Neural cell (in vitro differentiated cells): ENCODE measurements at regions not wholly inside any gene's neighbourhood (a gene's known extent, or its start where the extent isn't known, plus 50 kb on each side); places are given as distances from the start of the nearest gene placed in this dataset.

Source experiments
- H2AFZ ChIP-seq: fragments of 200-600, 300-800 bp; sonication (generic), shearing (Covaris generic); 2 replicates; pipeline ENCODE4 v1.6.0; 2014; ENCODE audit warnings: low read depth, mild to moderate bottlenecking, antibody characterized with exemption, low read length, moderate library complexity
- H3F3A ChIP-seq: fragments of 200-600 bp; shearing (Covaris generic); 2 replicates; pipeline ENCODE4 v1.6.1; 2016; ENCODE audit warnings: mild to moderate bottlenecking, moderate library complexity, mixed read lengths, antibody characterized with exemption, low read length; ENCODE audit not compliant: insufficient read depth, poor library complexity, severe bottlenecking
- H3K27ac ChIP-seq: fragments of 200-600, 300-800 bp; sonication (generic), shearing (Covaris generic); 2 replicates; pipeline ENCODE4 v1.5.1; 2014; ENCODE audit warnings: mild to moderate bottlenecking, low read length, moderate library complexity
- H3K27me3 ChIP-seq: fragments of 300-800, 200-600 bp; sonication (generic), shearing (Covaris generic); 2 replicates; pipeline ENCODE4 v1.6.0; 2014; ENCODE audit warnings: mild to moderate bottlenecking, low read depth, low read length, moderate library complexity; ENCODE audit not compliant: insufficient read depth
- H3K36me3 ChIP-seq: fragments of 300-800, 200-600 bp; sonication (generic), shearing (Covaris generic); 2 replicates; pipeline ENCODE4 v1.5.1; 2014; ENCODE audit warnings: mild to moderate bottlenecking, antibody characterized with exemption, low read length, moderate library complexity; ENCODE audit not compliant: insufficient read depth
- H3K4me2 ChIP-seq: fragments of 300-800, 200-600 bp; sonication (generic), shearing (Covaris generic); 2 replicates; pipeline ENCODE4 v1.6.0; 2014; ENCODE audit warnings: mild to moderate bottlenecking, low read length
- H3K4me3 ChIP-seq: fragments of 300-800, 200-600 bp; sonication (generic), shearing (Covaris generic); 2 replicates; pipeline ENCODE4 v1.5.1; 2014; ENCODE audit warnings: mild to moderate bottlenecking, low read length, moderate library complexity
- H3K79me2 ChIP-seq: fragments of 200-600 bp; shearing (Covaris generic); replicated peaks from 2 replicates; pipeline ENCODE4 v1.6.0; 2014; ENCODE audit warnings: mild to moderate bottlenecking, low read length, moderate library complexity; ENCODE audit not compliant: insufficient read depth
- H3K9ac ChIP-seq: fragments of 300-800, 200-600 bp; sonication (generic), shearing (Covaris generic); 2 replicates; pipeline ENCODE4 v1.6.1; 2016; ENCODE audit warnings: mild to moderate bottlenecking, low read length, mixed read lengths
- H3K9me2 ChIP-seq: fragments of 200-600 bp; shearing (Covaris generic); 2 replicates; pipeline ENCODE4 v1.6.1; 2016; ENCODE audit warnings: mild to moderate bottlenecking, low read length, mixed read lengths; ENCODE audit not compliant: insufficient read depth
- H3K9me3 ChIP-seq: fragments of 200-600, 300-800 bp; sonication (generic), shearing (Covaris generic); 2 replicates; pipeline ENCODE4 v1.6.1; 2016; ENCODE audit warnings: mild to moderate bottlenecking, mixed run types, low read length, moderate library complexity, mixed read lengths
- H4K20me1 ChIP-seq: fragments of 200-600 bp; shearing (Covaris generic); 2 replicates; pipeline ENCODE4 v1.6.1; 2016; ENCODE audit warnings: mild to moderate bottlenecking, mixed run types; ENCODE audit not compliant: insufficient read depth
- EP300 ChIP-seq: fragments of 450-650 bp; conservative IDR thresholded peaks from 2 replicates; pipeline ENCODE4 v1.6.1; 2014; ENCODE audit warnings: antibody characterized with exemption, mild to moderate bottlenecking, moderate library complexity; ENCODE audit not compliant: poor library complexity, severe bottlenecking
- EZH2 ChIP-seq: fragments of 200-600, 300-800 bp; shearing (Covaris generic), sonication (generic); IDR thresholded peaks from 2 replicates; pipeline ENCODE4 v1.6.1; 2014; ENCODE audit warnings: antibody characterized with exemption, low read length, borderline replicate concordance, mild to moderate bottlenecking; ENCODE audit not compliant: insufficient read depth, poor library complexity, severe bottlenecking
- MXI1 ChIP-seq: fragments of 450-650 bp; conservative IDR thresholded peaks from 2 replicates; pipeline ENCODE4 v1.6.1; 2014; ENCODE audit warnings: antibody characterized with exemption, mild to moderate bottlenecking; ENCODE audit not compliant: poor library complexity, severe bottlenecking
- POLR2AphosphoS5 ChIP-seq: IDR thresholded peaks from 2 replicates; pipeline ENCODE4 v1.6.1; 2012
- RAD21 ChIP-seq: fragments of 450-650 bp; conservative IDR thresholded peaks from 2 replicates; pipeline ENCODE4 v1.6.1; 2014; ENCODE audit warnings: antibody characterized with exemption, mild to moderate bottlenecking, moderate library complexity
- SMC3 ChIP-seq: fragments of 450-650 bp; conservative IDR thresholded peaks from 2 replicates; pipeline ENCODE4 v1.6.1; 2014; ENCODE audit warnings: antibody characterized with exemption, mild to moderate bottlenecking, moderate library complexity; ENCODE audit not compliant: poor library complexity
- TAF1 ChIP-seq: IDR thresholded peaks from 2 replicates; pipeline ENCODE4 v1.6.1; 2012; ENCODE audit warnings: low read depth
- TF ChIP-seq, protein P1 (sequence below): IDR thresholded peaks from 2 replicates; pipeline ENCODE4 v1.6.1; 2012; ENCODE audit warnings: borderline replicate concordance
- TF ChIP-seq, protein P2 (sequence below): fragments of 450-650 bp; IDR thresholded peaks from 2 replicates; pipeline ENCODE4 v1.5.1; 2014; ENCODE audit warnings: antibody characterized with exemption, mild to moderate bottlenecking, moderate library complexity; ENCODE audit not compliant: poor library complexity, severe bottlenecking

DNA sequence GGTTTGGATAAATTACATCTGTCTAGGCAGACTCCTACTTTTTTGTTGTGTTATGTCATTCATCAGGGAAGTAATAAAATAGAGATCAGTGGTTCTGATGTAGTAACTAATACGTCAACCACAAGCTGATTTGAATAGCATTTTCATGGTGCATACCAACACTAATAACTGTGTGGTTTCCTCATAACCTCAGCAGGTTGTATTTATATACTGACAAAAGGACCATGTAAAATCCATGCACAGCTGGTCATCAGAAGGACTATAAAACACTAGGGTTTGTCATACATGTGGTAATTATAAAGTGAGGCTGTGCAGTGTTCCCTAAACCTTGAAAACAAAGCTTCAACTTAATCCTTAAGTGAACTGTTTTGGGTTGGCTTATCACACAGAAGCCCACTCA lies 216.8 kb upstream of the RBMS3 start:
- Histone ChIP-seq H3K79me2 (no peaks in the 10 kb centered on the region), H2AFZ (no peak overlapping the region), H3K9me2 (no peaks in the 10 kb centered on the region), H3K9ac (no peak overlapping the region), H3K4me3 (no peak overlapping the region), H4K20me1 (no peaks in the 10 kb centered on the region), H3K36me3 (no peaks in the 10 kb centered on the region), H3K4me2 (no peak overlapping the region), H3F3A (no peaks in the 10 kb centered on the region), H3K27ac (no peak overlapping the region), H3K9me3 (no peaks in the 10 kb centered on the region), H3K27me3 (no peaks in the 10 kb centered on the region)
- TF ChIP-seq SMC3 (no peak), TAF1 (no peak), EZH2 (no peak), EP300 (no peak), POLR2AphosphoS5 (no peak), MXI1 (no peak), RAD21 (no peak)
- TF ChIP-seq, protein P1, sequence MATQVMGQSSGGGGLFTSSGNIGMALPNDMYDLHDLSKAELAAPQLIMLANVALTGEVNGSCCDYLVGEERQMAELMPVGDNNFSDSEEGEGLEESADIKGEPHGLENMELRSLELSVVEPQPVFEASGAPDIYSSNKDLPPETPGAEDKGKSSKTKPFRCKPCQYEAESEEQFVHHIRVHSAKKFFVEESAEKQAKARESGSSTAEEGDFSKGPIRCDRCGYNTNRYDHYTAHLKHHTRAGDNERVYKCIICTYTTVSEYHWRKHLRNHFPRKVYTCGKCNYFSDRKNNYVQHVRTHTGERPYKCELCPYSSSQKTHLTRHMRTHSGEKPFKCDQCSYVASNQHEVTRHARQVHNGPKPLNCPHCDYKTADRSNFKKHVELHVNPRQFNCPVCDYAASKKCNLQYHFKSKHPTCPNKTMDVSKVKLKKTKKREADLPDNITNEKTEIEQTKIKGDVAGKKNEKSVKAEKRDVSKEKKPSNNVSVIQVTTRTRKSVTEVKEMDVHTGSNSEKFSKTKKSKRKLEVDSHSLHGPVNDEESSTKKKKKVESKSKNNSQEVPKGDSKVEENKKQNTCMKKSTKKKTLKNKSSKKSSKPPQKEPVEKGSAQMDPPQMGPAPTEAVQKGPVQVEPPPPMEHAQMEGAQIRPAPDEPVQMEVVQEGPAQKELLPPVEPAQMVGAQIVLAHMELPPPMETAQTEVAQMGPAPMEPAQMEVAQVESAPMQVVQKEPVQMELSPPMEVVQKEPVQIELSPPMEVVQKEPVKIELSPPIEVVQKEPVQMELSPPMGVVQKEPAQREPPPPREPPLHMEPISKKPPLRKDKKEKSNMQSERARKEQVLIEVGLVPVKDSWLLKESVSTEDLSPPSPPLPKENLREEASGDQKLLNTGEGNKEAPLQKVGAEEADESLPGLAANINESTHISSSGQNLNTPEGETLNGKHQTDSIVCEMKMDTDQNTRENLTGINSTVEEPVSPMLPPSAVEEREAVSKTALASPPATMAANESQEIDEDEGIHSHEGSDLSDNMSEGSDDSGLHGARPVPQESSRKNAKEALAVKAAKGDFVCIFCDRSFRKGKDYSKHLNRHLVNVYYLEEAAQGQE: no peak
- TF ChIP-seq, protein P2, sequence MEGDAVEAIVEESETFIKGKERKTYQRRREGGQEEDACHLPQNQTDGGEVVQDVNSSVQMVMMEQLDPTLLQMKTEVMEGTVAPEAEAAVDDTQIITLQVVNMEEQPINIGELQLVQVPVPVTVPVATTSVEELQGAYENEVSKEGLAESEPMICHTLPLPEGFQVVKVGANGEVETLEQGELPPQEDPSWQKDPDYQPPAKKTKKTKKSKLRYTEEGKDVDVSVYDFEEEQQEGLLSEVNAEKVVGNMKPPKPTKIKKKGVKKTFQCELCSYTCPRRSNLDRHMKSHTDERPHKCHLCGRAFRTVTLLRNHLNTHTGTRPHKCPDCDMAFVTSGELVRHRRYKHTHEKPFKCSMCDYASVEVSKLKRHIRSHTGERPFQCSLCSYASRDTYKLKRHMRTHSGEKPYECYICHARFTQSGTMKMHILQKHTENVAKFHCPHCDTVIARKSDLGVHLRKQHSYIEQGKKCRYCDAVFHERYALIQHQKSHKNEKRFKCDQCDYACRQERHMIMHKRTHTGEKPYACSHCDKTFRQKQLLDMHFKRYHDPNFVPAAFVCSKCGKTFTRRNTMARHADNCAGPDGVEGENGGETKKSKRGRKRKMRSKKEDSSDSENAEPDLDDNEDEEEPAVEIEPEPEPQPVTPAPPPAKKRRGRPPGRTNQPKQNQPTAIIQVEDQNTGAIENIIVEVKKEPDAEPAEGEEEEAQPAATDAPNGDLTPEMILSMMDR: no peak

- Histone ChIP-seq H3K36me3 (no peaks in the 10 kb centered on the region), H4K20me1 (no peaks in the 10 kb centered on the region), H3K27ac (no peak overlapping the region), H2AFZ (no peak overlapping the region), H3K79me2 (no peaks in the 10 kb centered on the region), H3K9ac (no peak overlapping the region), H3K4me2 (no peak overlapping the region), H3K4me3 (no peak overlapping the region), H3K27me3 (no peaks in the 10 kb centered on the region), H3K9me3 (no peaks in the 10 kb centered on the region), H3K9me2 (no peaks in the 10 kb centered on the region), H3F3A (no peaks in the 10 kb centered on the region)
- TF ChIP-seq RAD21: no peak
- TF ChIP-seq EP300: no peak
- TF ChIP-seq, protein P2: no peak
- TF ChIP-seq EZH2: no peak
- no peak for TF ChIP-seq MXI1
- no peak for TF ChIP-seq TAF1
These were observed 215.6 kb upstream of the RBMS3 start for GRCh38 chr3:29065211-29065785.
